ENCODE measurements at regions not wholly inside any gene's neighbourhood (a gene's known extent, or its start where the extent isn't known, plus 50 kb on each side); places are given as distances from the start of the nearest gene placed in this dataset.

DNA sequence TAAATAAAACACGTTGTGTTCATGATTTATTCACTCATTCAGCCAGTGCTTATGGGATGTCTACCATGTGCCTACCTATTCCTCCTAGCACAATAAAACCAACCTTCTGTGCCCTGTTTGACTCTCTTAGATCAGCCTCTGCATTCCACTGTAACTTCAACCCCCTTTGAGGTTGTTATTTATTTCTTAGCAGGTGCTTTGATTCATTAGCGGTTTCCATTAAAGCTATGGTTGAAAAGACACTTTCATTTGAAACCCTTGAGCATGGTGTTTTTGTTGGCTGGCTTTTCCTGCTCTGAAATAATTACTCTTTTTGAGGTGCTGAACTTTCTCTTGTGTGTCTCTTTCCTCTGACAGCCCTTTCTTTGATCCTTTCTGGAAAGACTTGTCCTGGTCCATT, 570.6 kb upstream of the LARGE1 start:
- TF ChIP-seq CTCF (IDR thresholded peaks at IDR 0.05) = no peak
- no peak for DNase-seq
- H3K36me3 ChIP-seq = no peaks in the 10 kb centered on the region
- intact Hi-C loops (cut with DNase I) = loop anchor here (10.0 kb wide), 1 partner anchor 56 kb away; no protein-coding TSS in a partner anchor
- no peak overlapping the region for H3K4me3 ChIP-seq (replicated peaks in 1 of 3)
- H3K4me1 ChIP-seq = no peaks in the 10 kb centered on the region
- no peaks in the 10 kb centered on the region for H3K9me3 ChIP-seq
- no peaks in the 10 kb centered on the region for H3K27me3 ChIP-seq
- WGBS, 2 donors = 55 to 57% methylated on average over 2 of the region's 2 CpGs
- no peak overlapping the region for H3K27ac ChIP-seq

GRCh38 chr22:34493486-34493885, 572.5 kb upstream of the ISX start:
- H3K4me3 ChIP-seq (replicated peaks in 1 of 3) = no peak overlapping the region
- no peaks in the 10 kb centered on the region for H3K4me1 ChIP-seq
- no peaks in the 10 kb centered on the region for H3K9me3 ChIP-seq
- intact Hi-C loops (cut with DNase I) = loop anchor here (10.0 kb wide), 1 partner anchor 59 kb away; no protein-coding TSS in a partner anchor
- no peaks in the 10 kb centered on the region for H3K36me3 ChIP-seq
- H3K27ac ChIP-seq = no peak overlapping the region
- TF ChIP-seq POLR2A (IDR thresholded peaks at IDR 0.05) (no peak), CTCF (IDR thresholded peaks at IDR 0.05) (no peak)
- no peak for DNase-seq
- WGBS, 2 donors = 89 to 93% methylated on average over 3 of the region's 3 CpGs
- no peaks in the 10 kb centered on the region for H3K27me3 ChIP-seq

GRCh38 chr22:34501366-34501965, 564.5 kb upstream of the ISX start:
- no peak overlapping the region for H3K4me3 ChIP-seq (replicated peaks in 1 of 3)
- H3K9me3 ChIP-seq = no peaks in the 10 kb centered on the region
- TF ChIP-seq POLR2A (IDR thresholded peaks at IDR 0.05) = no peak
- TF ChIP-seq CTCF (IDR thresholded peaks at IDR 0.05) = no peak
- 77 to 88% methylated on average over 1 of the region's 1 CpG for WGBS, 2 donors
- H3K36me3 ChIP-seq = no peaks in the 10 kb centered on the region
- no peak overlapping the region for H3K27ac ChIP-seq
- H3K27me3 ChIP-seq = no peaks in the 10 kb centered on the region
- intact Hi-C loops (cut with DNase I) = no loop called here
- H3K4me1 ChIP-seq = no peaks in the 10 kb centered on the region
- no peak for DNase-seq

DNA sequence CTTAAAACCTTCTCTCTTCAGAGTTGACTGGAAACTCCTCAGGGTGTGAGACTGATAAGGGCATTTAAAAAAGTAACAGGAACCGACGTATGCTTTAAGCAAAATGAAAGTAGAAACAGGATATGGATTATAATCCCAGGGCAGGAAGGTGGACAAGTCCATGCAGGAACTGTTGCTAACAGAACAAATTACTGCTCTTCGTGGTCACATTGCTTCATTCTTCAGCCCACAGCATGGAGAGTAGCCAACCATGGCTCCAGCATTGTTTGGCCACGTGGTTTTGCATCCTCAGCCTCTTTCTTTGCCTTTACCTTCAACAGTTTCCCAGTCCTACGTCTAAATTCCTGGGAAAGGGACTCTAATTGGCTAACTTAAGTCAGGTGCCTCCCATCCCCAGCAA, 563.1 kb upstream of the ISX start:
- intact Hi-C loops (cut with DNase I) = no loop called here
- Histone ChIP-seq H3K4me3 (replicated peaks in 1 of 3) (no peak overlapping the region), H3K9me3 (no peaks in the 10 kb centered on the region), H3K36me3 (no peaks in the 10 kb centered on the region), H3K27ac (no peak overlapping the region), H3K4me1 (no peaks in the 10 kb centered on the region), H3K27me3 (no peaks in the 10 kb centered on the region)
- WGBS, 2 donors = 58 to 60% methylated on average over 5 of the region's 5 CpGs
- TF ChIP-seq CTCF (IDR thresholded peaks at IDR 0.05) (no peak), POLR2A (IDR thresholded peaks at IDR 0.05) (no peak)
- DNase-seq = no peak

GRCh38 chr22:34508797-34509196, 557.2 kb upstream of the ISX start:
- intact Hi-C loops (cut with DNase I) = no loop called here
- H3K4me3 ChIP-seq (replicated peaks in 1 of 3) = no peak overlapping the region
- no peak overlapping the region for H3K27ac ChIP-seq
- no peak for DNase-seq
- TF ChIP-seq POLR2A (IDR thresholded peaks at IDR 0.05) (no peak), CTCF (IDR thresholded peaks at IDR 0.05) (no peak)
- H3K27me3 ChIP-seq = no peaks in the 10 kb centered on the region
- no peaks in the 10 kb centered on the region for H3K4me1 ChIP-seq
- 70 to 73% methylated on average over 6 of the region's 6 CpGs for WGBS, 2 donors
- no peaks in the 10 kb centered on the region for H3K36me3 ChIP-seq
- H3K9me3 ChIP-seq = no peaks in the 10 kb centered on the region

All from thyroid gland (tissue), 4 donors.